HUES48 (cell line): ENCODE measurements at regions not wholly inside any gene's neighbourhood (a gene's known extent, or its start where the extent isn't known, plus 50 kb on each side); places are given as distances from the start of the nearest gene placed in this dataset.

Experiments used
- H3K27ac ChIP-seq: one replicate; pipeline ENCODE4 v1.7.0; 2013; ENCODE audit warnings: low read depth, low read length, inconsistent platforms
- H3K27me3 ChIP-seq: 2 replicates; pipeline ENCODE4 v1.6.1; 2013; ENCODE audit warnings: mild to moderate bottlenecking, low read length; ENCODE audit not compliant: control insufficient read depth, insufficient read depth
- H3K36me3 ChIP-seq: 2 replicates; pipeline ENCODE4 v1.6.1; 2013; ENCODE audit warnings: low read length; ENCODE audit not compliant: control insufficient read depth, insufficient read depth
- H3K4me1 ChIP-seq: 2 replicates; pipeline ENCODE4 v1.6.1; 2013; ENCODE audit warnings: mild to moderate bottlenecking, low read length; ENCODE audit not compliant: control insufficient read depth, insufficient read depth
- H3K4me3 ChIP-seq: 2 replicates; pipeline ENCODE4 v1.5.1; 2013; ENCODE audit warnings: mild to moderate bottlenecking, low read depth, low read length
- H3K9ac ChIP-seq: 2 replicates; pipeline ENCODE4 v1.6.1; 2013; ENCODE audit warnings: mild to moderate bottlenecking, low read depth, low read length, moderate library complexity
- H3K9me3 ChIP-seq: 2 replicates; pipeline ENCODE4 v1.6.1; 2013; ENCODE audit warnings: low read length; ENCODE audit not compliant: control insufficient read depth, insufficient read depth

DNA sequence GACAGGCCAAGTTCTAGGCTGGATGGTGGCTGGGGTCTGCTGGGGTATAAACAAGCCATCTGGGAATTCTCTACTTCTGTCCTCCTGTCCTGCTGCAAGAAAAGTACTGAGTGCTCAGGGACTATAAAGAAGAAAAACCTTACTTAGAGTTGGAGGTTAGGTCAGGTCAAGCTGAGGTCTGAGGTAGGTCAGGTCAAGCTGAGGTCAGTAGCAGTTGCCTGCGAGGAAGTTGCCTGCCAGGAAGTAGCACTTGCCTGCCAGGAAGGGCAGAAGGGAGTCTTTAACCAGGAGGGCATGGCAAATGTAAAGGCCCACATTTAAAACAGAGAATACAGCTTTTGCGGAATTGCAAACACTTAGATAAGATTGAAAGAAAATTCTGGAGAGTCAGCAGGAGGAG is 51.3 kb upstream of the PRLR start:
- no peaks in the 10 kb centered on the region for H3K36me3 ChIP-seq
- H3K9ac ChIP-seq: no peak overlapping the region
- H3K4me3 ChIP-seq: no peak overlapping the region
- H3K4me1 ChIP-seq: no peaks in the 10 kb centered on the region
- H3K27ac ChIP-seq: no peak overlapping the region
- H3K27me3 ChIP-seq: no peaks in the 10 kb centered on the region
- peaks cover 39% of the 10 kb centered on the region for H3K9me3 ChIP-seq
